Activated CD8-positive, alpha-beta memory T cell treated with anti-CD3 and anti-CD28 coated beads for 4 hours (primary cell): ENCODE measurements at regions not wholly inside any gene's neighbourhood (a gene's known extent, or its start where the extent isn't known, plus 50 kb on each side); places are given as distances from the start of the nearest gene placed in this dataset.

Experiments used
- DNase-seq, 2 donors: peaks; one replicate each; pipeline ENCODE4 v3.0.0-alpha.2; 2020; ENCODE audit warnings: low read depth in 2 of 2

- DNase-seq = no peak
Measured at GRCh38 chr15:62773369-62774165, 269.0 kb upstream of the TPM1 start.

- DNase-seq = no peak
Measured at GRCh38 chr15:62775932-62776331, 266.6 kb upstream of the TPM1 start.

GRCh38 chr15:62777671-62778070 is 264.9 kb upstream of the TPM1 start:
- DNase-seq = no peak

GRCh38 chr15:62779036-62779770 is 263.3 kb upstream of the TPM1 start:
- DNase-seq = no peak

GRCh38 chr15:62779899-62780298 is 262.6 kb upstream of the TPM1 start:
- DNase-seq = no peak

- DNase-seq = no peak
Measured at GRCh38 chr15:62781081-62781497, 261.5 kb upstream of the TPM1 start.

- DNase-seq = no peak
Measured at GRCh38 chr15:62782071-62782841, 260.3 kb upstream of the TPM1 start.

- DNase-seq = no peak
Measured at GRCh38 chr15:62782896-62783295, 259.7 kb upstream of the TPM1 start.

GRCh38 chr15:62783303-62783957 is 259.1 kb upstream of the TPM1 start:
- no peak for DNase-seq

GRCh38 chr15:62785881-62786828 is 256.4 kb upstream of the TPM1 start:
- DNase-seq = no peak

GRCh38 chr15:62787401-62787800 is 255.1 kb upstream of the TPM1 start:
- DNase-seq = no peak

- no peak for DNase-seq
Measured at GRCh38 chr15:62788224-62788623, 254.3 kb upstream of the TPM1 start.

- no peak for DNase-seq
Measured at GRCh38 chr15:62790546-62790945, 252.0 kb upstream of the TPM1 start.

GRCh38 chr15:62791694-62792093 is 250.9 kb upstream of the TPM1 start:
- DNase-seq = no peak

- DNase-seq = no peak
Measured at GRCh38 chr15:62792986-62793751, 249.4 kb upstream of the TPM1 start.

GRCh38 chr15:62793752-62794144 is 248.8 kb upstream of the TPM1 start:
- no peak for DNase-seq

- no peak for DNase-seq
Measured at GRCh38 chr15:62795171-62795570, 247.4 kb upstream of the TPM1 start.

GRCh38 chr15:62795700-62796695 is 246.5 kb upstream of the TPM1 start:
- DNase-seq = no peak

GRCh38 chr15:62797171-62797570 is 245.4 kb upstream of the TPM1 start:
- DNase-seq = no peak
